WTC11 (cell line): ENCODE measurements at regions not wholly inside any gene's neighbourhood (a gene's known extent, or its start where the extent isn't known, plus 50 kb on each side); places are given as distances from the start of the nearest gene placed in this dataset.

Experiments used
- CBFB ChIP-seq: sonication (generic); formaldehyde crosslinking; IDR thresholded peaks from 2 replicates; pipeline ENCODE4 v1.8.1; 2022; ENCODE audit warnings: mild to moderate bottlenecking, low read depth, missing genetic modification reagents
- CTCF ChIP-seq: fragments of 200-600 bp; IDR thresholded peaks from 2 replicates; pipeline ENCODE4 v1.8.0; 2022; ENCODE audit warnings: antibody characterized with exemption
- JUN ChIP-seq: sonication (generic); formaldehyde crosslinking; IDR thresholded peaks from 2 replicates; pipeline ENCODE4 v1.8.0; 2023; ENCODE audit warnings: mild to moderate bottlenecking, missing genetic modification reagents
- NR2C2 ChIP-seq: sonication (generic); formaldehyde crosslinking; IDR thresholded peaks from 2 replicates; pipeline ENCODE4 v1.8.0; 2022; ENCODE audit warnings: mild to moderate bottlenecking, missing genetic modification reagents
- TCF7 ChIP-seq: sonication (generic); formaldehyde crosslinking; IDR thresholded peaks from 2 replicates; pipeline ENCODE4 v1.8.0; 2022; ENCODE audit warnings: mild to moderate bottlenecking, low read depth, missing genetic modification reagents, moderate library complexity

DNA sequence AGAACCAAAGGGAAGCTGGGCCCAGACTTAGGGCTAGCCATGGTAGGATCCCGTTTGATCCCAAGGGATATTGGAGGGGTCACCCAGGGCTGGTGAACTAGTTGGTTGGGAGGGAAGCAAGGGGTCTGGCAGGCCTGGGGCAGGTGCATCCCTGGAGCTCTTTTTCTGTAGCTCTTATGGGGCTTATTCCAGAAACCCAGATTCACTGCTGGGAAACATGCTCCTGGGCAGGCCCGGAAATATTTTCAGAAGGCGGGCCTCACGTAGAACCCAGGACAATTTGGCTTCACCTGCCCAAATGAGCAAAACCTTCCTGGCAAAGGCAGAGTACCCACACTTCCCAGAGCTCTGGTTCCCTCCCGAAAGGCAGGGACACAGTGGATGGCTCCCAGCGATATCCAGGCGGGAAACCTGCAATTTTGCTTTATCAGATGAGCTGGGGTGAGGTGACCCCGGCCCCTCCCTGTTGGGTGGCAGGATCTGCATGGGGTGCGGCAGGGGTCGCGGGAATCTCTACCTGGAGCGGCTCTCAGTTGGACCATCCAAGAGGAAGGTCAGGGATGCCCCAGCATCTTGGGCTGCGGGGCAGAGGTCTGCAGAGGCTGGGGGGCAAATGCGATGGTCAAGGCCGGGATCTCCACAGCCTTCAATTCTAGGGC, 533.9 kb downstream of the TCERG1L start:
- TF ChIP-seq JUN (CRISPR knock-in tag) = no peak
- no peak for TF ChIP-seq CTCF
- no peak for TF ChIP-seq CBFB (CRISPR knock-in tag)
- TF ChIP-seq TCF7 = no peak
- TF ChIP-seq NR2C2 (CRISPR knock-in tag) = no peak
